GM21619 (cell line): ENCODE measurements at regions not wholly inside any gene's neighbourhood (a gene's known extent, or its start where the extent isn't known, plus 50 kb on each side); places are given as distances from the start of the nearest gene placed in this dataset.

Experiments
- ATAC-seq: cut with Tn5 transposase; IDR thresholded peaks from one replicate; pipeline ENCODE4 v1.9.1; 2021; ENCODE audit not compliant: unreplicated experiment

GRCh38 chr10:90389876-90390275 is 468.0 kb downstream of the HTR7 start:
- no peak for ATAC-seq

DNA sequence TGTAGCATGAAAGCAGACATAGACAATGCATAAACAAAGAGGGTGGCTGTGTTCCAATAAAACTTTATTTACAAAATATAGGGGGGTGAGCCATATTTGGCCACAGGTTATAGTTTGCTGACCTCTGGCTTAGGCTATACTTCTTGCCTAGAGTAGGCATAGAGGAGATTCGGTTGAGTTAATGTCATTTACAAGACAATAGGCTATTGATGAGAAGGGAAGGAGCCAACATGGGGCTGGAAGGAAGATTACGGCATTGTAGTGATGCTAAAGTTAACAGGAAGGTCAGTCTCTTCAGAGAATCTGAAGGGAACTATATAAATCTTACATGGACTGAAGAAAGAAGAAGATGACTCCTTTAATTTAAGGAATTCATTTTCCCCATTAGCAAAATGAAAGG is 463.5 kb downstream of the HTR7 start:
- no peak for ATAC-seq

DNA sequence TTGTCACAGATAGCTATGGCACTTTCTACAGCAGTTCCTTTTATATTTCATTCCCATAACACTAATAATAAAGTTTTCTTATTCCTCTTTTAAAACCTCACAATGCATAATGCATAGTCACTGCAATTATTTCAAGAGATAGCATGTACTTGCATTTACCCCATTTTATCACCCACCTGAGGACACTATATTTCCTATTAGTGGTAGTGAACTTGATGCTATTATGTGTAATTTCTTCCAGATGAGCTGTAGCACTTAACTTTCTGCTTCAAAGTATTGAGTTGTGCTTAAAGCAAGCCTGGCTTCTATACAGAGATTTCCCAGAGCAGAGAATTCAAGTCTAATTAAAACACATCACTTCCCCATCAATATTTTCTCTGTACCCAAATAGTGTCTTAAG is 461.1 kb downstream of the HTR7 start:
- ATAC-seq, result no peak

- no peak for ATAC-seq
These were observed 459.3 kb downstream of the HTR7 start for GRCh38 chr10:90398566-90398965.

DNA sequence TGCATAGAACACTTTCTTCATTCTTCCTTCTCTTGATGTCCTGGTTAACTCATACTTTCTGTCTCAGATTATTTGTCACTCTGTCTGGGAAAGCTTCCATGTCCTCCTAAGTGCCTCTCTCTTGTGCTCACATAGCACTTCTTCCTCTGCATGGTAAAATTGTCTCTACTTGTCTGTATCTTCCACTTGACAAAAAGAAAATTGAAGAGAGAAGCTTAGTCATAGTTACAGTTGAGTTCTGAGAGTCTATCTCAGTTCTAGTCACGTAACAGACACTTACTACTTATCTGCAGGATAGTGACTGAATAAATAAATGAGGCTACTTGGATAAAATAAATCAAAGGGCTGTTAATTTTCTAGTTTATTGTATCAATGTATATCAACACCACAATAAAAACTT is 458.1 kb downstream of the HTR7 start:
- no peak for ATAC-seq

- no peak for ATAC-seq
These were observed 454.4 kb downstream of the HTR7 start for GRCh38 chr10:90403211-90404000.

DNA sequence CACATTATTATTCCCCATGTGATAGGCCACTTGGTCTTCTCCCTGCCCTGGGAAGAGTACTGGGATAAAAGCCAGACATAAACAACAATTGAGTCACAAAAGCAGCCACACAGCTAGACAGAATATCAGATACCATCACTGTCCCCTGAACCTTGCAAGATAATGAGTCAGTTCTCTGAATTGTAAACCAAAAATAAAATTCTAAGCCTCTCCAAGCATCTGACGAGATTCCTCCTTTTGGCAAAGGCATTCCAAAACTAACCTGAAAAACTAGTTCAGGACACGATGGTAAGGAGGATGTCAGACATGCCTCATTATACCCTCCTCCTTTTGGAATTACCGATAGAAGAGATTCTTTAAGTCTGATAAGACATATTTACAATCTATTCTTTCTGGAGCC is 450.7 kb downstream of the HTR7 start:
- no peak for ATAC-seq

- ATAC-seq, result no peak
These were observed 450.0 kb downstream of the HTR7 start for GRCh38 chr10:90407851-90408250.

GRCh38 chr10:90412582-90412981 is 445.3 kb downstream of the HTR7 start:
- no peak for ATAC-seq

- ATAC-seq, result no peak
These were observed 444.6 kb downstream of the HTR7 start for GRCh38 chr10:90413196-90413595.

- no peak for ATAC-seq
These were observed 442.9 kb downstream of the HTR7 start for GRCh38 chr10:90414926-90415325.

DNA sequence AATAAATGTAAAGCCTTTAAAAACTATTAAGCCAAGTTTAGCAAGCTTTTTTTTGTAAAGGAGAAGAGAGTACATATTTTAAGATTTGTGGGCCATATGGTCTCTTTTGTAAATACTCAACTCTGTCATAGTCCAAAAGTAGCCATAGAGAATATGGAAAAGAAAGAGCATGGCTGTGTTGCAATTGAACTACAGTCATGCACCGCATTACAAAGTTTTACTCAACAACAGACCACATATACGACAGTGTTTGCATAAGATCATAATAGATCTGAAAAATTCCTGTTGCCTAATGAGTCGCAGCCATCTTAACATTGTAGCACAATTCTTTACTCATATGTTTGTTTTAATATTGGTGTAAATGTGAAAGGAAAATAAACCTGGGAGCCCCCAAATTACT is 440.8 kb downstream of the HTR7 start:
- no peak for ATAC-seq

GRCh38 chr10:90417476-90418210 is 440.2 kb downstream of the HTR7 start:
- ATAC-seq, result no peak

DNA sequence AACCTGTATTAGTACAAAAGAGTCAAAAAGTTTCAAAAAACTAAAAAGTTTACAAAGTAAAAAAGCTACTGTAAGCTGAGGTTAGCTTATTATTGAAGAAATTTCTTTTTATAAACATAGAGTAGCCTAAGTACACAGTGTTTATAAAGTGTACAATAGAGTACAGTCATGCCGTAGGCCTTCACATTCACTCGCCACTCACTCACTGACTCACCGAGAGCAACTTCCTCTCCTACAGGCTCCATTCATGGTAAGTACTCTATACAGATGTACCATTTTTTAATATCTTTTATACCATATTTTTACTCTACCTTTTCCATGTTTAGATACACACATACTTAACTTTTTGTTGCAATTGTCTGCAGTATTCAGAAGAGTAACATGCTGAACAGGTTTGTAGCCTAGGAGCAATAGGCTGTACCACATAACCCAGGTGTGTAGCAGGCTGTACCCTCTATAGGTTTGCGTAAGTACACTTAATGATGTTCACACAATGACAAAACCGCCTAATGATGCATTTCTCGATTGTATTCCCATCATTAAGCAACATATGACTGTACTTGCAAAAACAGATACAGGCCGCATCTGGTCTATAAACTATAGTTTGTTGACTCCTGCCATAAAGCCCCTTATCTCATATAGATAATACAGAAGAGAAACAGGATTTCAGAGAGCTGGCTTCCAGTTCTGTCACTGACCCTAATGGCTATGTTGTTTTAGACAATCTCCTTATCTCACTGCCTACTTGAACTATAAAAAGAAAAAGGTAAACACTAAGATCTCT is 438.8 kb downstream of the HTR7 start:
- no peak for ATAC-seq

- peak; percentile 69 for ATAC-seq
These were observed 437.1 kb downstream of the HTR7 start for GRCh38 chr10:90420637-90421318.

GRCh38 chr10:90421874-90422273 is 436.0 kb downstream of the HTR7 start:
- no peak for ATAC-seq

GRCh38 chr10:90424730-90425129 is 433.1 kb downstream of the HTR7 start:
- ATAC-seq, result no peak

DNA sequence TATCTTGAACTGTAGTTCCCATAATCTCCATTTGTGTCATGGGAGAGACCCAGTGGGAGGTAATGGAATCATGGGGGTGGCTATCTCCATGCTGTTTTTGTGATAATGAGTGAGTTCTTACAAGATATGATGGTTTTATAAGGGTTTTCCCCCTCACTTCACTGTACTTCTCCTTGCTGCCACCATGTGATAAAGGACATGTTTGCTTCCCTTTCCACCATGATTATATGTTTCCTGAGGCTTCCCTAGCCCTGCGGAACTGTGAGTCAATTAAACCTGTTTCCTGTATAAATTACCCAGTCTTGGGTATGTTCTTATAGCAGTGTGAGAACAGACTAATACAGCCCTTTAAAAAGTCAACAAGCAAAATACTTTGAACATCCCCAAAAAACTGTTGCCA is 427.7 kb downstream of the HTR7 start:
- ATAC-seq, result no peak

GRCh38 chr10:90432866-90433265 is 425.0 kb downstream of the HTR7 start:
- ATAC-seq, result no peak

DNA sequence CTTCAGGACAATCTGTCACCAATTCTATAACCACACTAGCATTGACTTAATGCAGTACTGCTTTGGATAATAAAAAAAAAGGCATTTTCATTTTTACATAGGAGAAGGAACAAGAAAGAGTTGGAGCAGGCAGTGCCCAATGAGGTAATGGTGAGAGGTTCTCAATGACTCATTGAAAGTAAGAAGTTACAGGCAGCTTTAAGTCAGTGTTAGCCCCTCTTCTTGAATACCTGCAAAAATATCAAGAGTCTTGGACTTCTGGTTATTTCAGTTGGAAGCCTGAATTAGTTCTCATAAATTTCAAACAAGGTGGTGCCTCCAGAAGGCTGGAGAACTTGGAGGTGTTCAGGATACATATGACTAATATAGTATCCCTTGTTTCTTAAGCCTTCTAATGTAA is 422.5 kb downstream of the HTR7 start:
- ATAC-seq, result no peak

DNA sequence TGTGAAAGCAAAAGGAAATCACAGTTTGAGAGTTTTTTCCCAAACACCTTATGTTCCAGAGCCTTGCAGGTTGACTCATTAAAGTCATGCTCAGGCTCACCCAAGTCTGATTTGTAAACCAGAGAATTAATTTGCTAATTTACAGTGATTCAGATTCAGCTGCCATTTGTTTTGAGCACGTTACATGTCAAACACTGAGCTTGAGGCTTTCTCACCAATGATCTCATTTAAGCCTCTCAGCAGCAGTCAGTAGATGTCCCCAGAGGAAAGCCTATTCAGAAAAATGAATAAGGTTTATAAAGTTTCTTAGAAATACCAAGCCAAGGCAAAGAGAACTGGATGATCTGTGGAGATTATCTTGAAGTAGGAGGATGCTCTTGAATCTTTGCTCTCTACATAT is 420.4 kb downstream of the HTR7 start:
- ATAC-seq, result no peak
